Body of pancreas (tissue), 4 donors: ENCODE measurements at regions not wholly inside any gene's neighbourhood (a gene's known extent, or its start where the extent isn't known, plus 50 kb on each side); places are given as distances from the start of the nearest gene placed in this dataset.

ENCODE experiments used
- CTCF ChIP-seq, 7 experiments: fragments of 450-650 bp in 4 of 7; fragments of 200-600 bp in 3 of 7; sonication (generic) in 3 of 7; IDR thresholded peaks; one replicate each; pipeline ENCODE4 v1.5.1; 2016 to 2019; ENCODE audit warnings: antibody characterized with exemption in 7 of 7
- POLR2A ChIP-seq, 3 donors: fragments of 450-650 bp; IDR thresholded peaks; one replicate each; pipeline ENCODE4 v1.6.1; 2016; ENCODE audit warnings: antibody characterized with exemption in 3 of 3, mild to moderate bottlenecking in 2 of 3

- TF ChIP-seq POLR2A (IDR thresholded peaks at IDR 0.05): no peak
- TF ChIP-seq CTCF (IDR thresholded peaks at IDR 0.05): no peak
Measured at GRCh38 chr12:92206596-92206995, 61.0 kb upstream of the BTG1 start.
